Adrenal gland (tissue), 9 donors: ENCODE measurements at regions not wholly inside any gene's neighbourhood (a gene's known extent, or its start where the extent isn't known, plus 50 kb on each side); places are given as distances from the start of the nearest gene placed in this dataset.

Source experiments
- DNase-seq, 7 donors: peaks; one replicate each; pipeline ENCODE4 v3.0.0-alpha.2; 2019 to 2020
- H3K27ac ChIP-seq, 5 donors: fragments of 200-600 bp; sonication (generic) in 4 of 5; 1 replicate in 3 of 5; 2 replicates in 2 of 5; pipeline versions ENCODE4 v1.5.1 to v1.8.0; 2016 to 2020; ENCODE audit warnings: mild to moderate bottlenecking in 1 of 5
- H3K27me3 ChIP-seq: fragments of 200-600 bp; 2 replicates; pipeline ENCODE4 v1.8.0; 2021
- H3K36me3 ChIP-seq, 2 donors: fragments of 200-600 bp; replicated peaks in 1 of 2; 1 replicate in 1 of 2; 2 replicates in 1 of 2; pipeline versions ENCODE4 v1.5.1 to v1.8.0; 2018 to 2022
- H3K4me1 ChIP-seq, 2 donors: fragments of 200-600 bp; replicated peaks in 1 of 2; 1 replicate in 1 of 2; 2 replicates in 1 of 2; pipeline versions ENCODE4 v1.5.1 to v1.8.0; 2018 to 2021
- H3K4me3 ChIP-seq, 4 donors: fragments of 200-600 bp; sonication (generic) in 3 of 4; one replicate each; pipeline ENCODE4 v1.5.1; 2016 to 2018
- H3K9me3 ChIP-seq, 3 donors: fragments of 200-600 bp; sonication (generic) in 1 of 3; replicated peaks in 1 of 3; 1 replicate in 2 of 3; 2 replicates in 1 of 3; pipeline versions ENCODE4 v1.5.1 to v1.8.0; 2016 to 2021
- CTCF ChIP-seq, 6 experiments: fragments of 450-650 bp in 4 of 6; fragments of 200-600 bp in 2 of 6; sonication (generic) in 1 of 6; IDR thresholded peaks; 1 replicate in 5 of 6; 2 replicates in 1 of 6; pipeline versions ENCODE4 v1.5.1 to v1.8.0; 2016 to 2021; ENCODE audit warnings: antibody characterized with exemption in 6 of 6, mild to moderate bottlenecking in 2 of 6, moderate library complexity in 1 of 6
- POLR2A ChIP-seq, 2 donors: fragments of 450-650 bp; IDR thresholded peaks; one replicate each; pipeline ENCODE4 v1.6.1; 2017; ENCODE audit warnings: antibody characterized with exemption in 2 of 2, mild to moderate bottlenecking in 2 of 2, moderate library complexity in 1 of 2
- WGBS, 4 donors: extraction: QIAGEN DNeasy Blood & Tissue Kit in 2 of 4; methylation state at CpG; one replicate each; pipeline versions ENCODE4 v1.1.5 to v1.1.7; 2013 to 2017; 5-methylcytosine and 5-hydroxymethylcytosine counted together
- intact Hi-C, 2 donors: fragments of 100-400 bp; cut with DNase I; formaldehyde crosslinking; loops; one replicate each; pipeline versions ENCODE4 v1.14.1 to v1.15.0; 2022 to 2023
- donor health status: healthy with polysubstance abuse.
- donor health status: Bipolar disorder and iron deficiency.
- donor health status: DM: yes; HTN: yes; CAD: no.
- donor health status: DM: no; HTN: no; CAD: no.
- donor health status: DM: no; HTN: no; CAD: no.

DNA sequence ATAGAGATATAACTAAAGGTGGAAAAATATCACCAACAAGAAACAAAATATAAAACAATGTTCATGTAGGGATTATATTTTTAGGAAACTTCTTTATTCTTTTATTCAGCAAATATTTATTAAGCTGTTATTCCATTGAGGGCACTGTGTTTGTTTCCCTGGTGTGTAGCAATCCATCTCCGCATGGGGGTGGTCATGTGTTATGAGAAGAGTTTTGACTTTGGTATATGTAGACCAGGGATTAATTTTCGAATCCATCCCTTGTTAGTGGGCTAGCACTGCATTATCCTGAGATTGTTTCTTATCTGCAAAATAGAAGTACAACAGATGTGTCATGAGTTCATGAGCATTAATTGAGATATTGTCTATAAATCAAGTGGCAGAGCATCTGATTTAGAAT, 190.2 kb upstream of the LRRC7 start:
- Histone ChIP-seq H3K4me3 (no peak overlapping the region), H3K9me3 (no peaks in the 10 kb centered on the region), H3K27ac (no peak overlapping the region), H3K36me3 (no peaks in the 10 kb centered on the region), H3K27me3 (no peaks in the 10 kb centered on the region), H3K4me1 (no peaks in the 10 kb centered on the region)
- WGBS, 4 donors, result 54 to 69% (median 56%) methylated on average over 2 of the region's 2 CpGs
- TF ChIP-seq CTCF (IDR thresholded peaks at IDR 0.05) (no peak), POLR2A (IDR thresholded peaks at IDR 0.05) (no peak)
- intact Hi-C loops, result no loop called here
- no peak for DNase-seq

DNA sequence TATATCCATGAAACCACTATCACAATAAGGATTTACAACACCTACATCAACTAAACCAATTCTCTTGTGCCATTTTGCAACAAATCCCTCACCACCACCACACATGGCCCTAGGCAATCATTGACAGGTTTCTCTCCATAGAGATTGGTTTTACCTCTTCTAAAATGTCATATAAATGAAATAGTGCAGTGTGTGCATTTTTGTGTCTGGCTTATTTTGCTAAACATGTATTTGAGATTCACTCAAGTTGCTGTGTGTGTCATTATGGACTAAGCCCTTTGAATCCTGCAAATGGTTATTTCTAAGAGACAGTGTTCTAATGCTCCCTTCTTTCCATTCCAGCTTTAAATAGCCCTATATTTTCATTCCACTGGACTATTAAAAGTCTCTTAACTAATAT, 179.7 kb upstream of the LRRC7 start:
- Histone ChIP-seq H3K4me1 (no peaks in the 10 kb centered on the region), H3K27ac (no peak overlapping the region), H3K27me3 (no peaks in the 10 kb centered on the region), H3K4me3 (no peak overlapping the region), H3K36me3 (no peaks in the 10 kb centered on the region), H3K9me3 (no peaks in the 10 kb centered on the region)
- intact Hi-C loops, result no loop called here
- TF ChIP-seq POLR2A (IDR thresholded peaks at IDR 0.05) (no peak), CTCF (IDR thresholded peaks at IDR 0.05) (no peak)
- no peak for DNase-seq

- H3K27ac ChIP-seq, result no peak overlapping the region
- H3K4me3 ChIP-seq, result no peak overlapping the region
- no peak for TF ChIP-seq CTCF (IDR thresholded peaks at IDR 0.05)
- TF ChIP-seq POLR2A (IDR thresholded peaks at IDR 0.05), result no peak
- intact Hi-C loops, result no loop called here
- no peak for DNase-seq
- no peaks in the 10 kb centered on the region for H3K27me3 ChIP-seq
- 47 to 68% (median 58%) methylated on average over 1 of the region's 1 CpG for WGBS, 4 donors
- H3K4me1 ChIP-seq, result no peaks in the 10 kb centered on the region
- H3K9me3 ChIP-seq, result no peaks in the 10 kb centered on the region
- no peaks in the 10 kb centered on the region for H3K36me3 ChIP-seq
These were observed 167.6 kb upstream of the LRRC7 start for GRCh38 chr1:69400128-69400527.

DNA sequence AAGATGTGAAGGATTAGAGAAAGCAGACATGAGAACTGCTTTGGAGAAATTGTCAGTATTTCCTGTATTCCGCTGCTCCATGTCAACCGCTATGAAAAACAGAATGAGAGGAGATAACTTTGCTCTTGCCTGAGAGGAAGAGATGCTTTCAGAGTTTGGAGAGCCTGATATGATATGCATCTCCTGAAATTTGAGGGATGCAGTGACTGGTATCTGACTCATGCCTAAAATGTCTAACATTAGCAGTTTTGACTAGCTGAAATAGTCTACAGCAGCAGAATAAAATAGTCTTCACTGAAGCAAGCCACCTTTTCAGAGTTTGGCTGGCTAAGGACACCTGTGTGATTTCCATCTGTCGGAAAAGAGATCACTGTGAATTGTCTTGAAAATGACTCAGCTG, 165.8 kb upstream of the LRRC7 start:
- no peaks in the 10 kb centered on the region for H3K9me3 ChIP-seq
- no peak overlapping the region for H3K27ac ChIP-seq
- no peak overlapping the region for H3K4me3 ChIP-seq
- TF ChIP-seq POLR2A (IDR thresholded peaks at IDR 0.05) (no peak), CTCF (IDR thresholded peaks at IDR 0.05) (no peak)
- H3K36me3 ChIP-seq, result no peaks in the 10 kb centered on the region
- DNase-seq, result no peak
- intact Hi-C loops, result no loop called here
- no peaks in the 10 kb centered on the region for H3K4me1 ChIP-seq
- WGBS, 4 donors, result 79 to 96% (median 84%) methylated on average over 3 of the region's 3 CpGs
- no peaks in the 10 kb centered on the region for H3K27me3 ChIP-seq
